ENCODE measurements at regions not wholly inside any gene's neighbourhood (a gene's known extent, or its start where the extent isn't known, plus 50 kb on each side); places are given as distances from the start of the nearest gene placed in this dataset.

DNA sequence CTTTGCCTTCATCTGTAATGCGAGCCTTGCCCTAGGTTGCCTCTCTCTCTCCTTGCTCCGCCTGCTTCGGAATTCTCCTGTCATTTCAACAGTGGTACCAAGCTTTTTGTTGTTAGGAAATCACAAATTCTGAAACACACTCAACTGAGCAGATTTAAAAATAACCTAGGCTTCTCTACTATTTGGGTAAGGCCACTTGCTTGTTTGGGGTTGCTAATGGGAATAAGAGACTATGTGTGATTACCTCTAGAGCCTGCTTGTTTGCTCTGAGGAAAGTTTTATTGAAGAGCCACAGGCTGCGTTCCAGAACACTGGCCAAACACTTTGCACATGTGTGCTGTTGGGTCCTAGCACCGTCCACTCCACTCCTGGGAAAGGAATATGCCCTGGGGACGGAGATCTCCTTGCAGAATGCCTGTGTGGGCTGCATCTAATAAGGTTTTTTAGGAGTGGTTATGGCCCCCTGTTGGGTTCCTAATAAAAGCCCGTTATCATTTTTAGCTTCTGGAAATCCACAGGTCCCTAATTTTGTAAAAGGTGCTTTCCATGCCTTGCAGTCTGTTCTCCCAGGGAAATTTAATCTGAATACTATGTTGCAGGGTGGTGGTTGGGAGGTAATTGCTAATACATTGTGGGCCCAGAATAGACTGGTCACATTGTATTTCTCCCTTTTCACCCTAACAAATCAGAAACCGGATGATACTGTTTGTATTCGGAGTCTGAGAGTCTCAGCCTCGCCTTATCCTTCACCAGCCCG is 68.7 kb upstream of the KLF6 start:
- ATAC-seq (peak; percentile 28 to 55 (median 40)), DNase-seq (peak in 3 of 6 donors; percentile 60 to 67 (median 63)), FAIRE-seq (no peak)
- Histone ChIP-seq H3K27ac (peak overlapping the region; percentile 60 to 96 (median 84)), H3K36me3 (no peaks in the 10 kb centered on the region), H3K9me3 (no peaks in the 10 kb centered on the region), H3K4me3 (no peak overlapping the region), H3K27me3 (no peaks in the 10 kb centered on the region), H3K4me1 (peaks cover 20 to 30% (median 24%) of the 10 kb centered on the region in 3 donors)
- WGBS, 2 donors = 72 to 73% methylated on average over 11 of the region's 11 CpGs
- TF ChIP-seq, protein P1, sequence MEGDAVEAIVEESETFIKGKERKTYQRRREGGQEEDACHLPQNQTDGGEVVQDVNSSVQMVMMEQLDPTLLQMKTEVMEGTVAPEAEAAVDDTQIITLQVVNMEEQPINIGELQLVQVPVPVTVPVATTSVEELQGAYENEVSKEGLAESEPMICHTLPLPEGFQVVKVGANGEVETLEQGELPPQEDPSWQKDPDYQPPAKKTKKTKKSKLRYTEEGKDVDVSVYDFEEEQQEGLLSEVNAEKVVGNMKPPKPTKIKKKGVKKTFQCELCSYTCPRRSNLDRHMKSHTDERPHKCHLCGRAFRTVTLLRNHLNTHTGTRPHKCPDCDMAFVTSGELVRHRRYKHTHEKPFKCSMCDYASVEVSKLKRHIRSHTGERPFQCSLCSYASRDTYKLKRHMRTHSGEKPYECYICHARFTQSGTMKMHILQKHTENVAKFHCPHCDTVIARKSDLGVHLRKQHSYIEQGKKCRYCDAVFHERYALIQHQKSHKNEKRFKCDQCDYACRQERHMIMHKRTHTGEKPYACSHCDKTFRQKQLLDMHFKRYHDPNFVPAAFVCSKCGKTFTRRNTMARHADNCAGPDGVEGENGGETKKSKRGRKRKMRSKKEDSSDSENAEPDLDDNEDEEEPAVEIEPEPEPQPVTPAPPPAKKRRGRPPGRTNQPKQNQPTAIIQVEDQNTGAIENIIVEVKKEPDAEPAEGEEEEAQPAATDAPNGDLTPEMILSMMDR (IDR thresholded peaks at IDR 0.05) = no peak
- intact Hi-C loops (cut with DNase I) = no loop called here

DNA sequence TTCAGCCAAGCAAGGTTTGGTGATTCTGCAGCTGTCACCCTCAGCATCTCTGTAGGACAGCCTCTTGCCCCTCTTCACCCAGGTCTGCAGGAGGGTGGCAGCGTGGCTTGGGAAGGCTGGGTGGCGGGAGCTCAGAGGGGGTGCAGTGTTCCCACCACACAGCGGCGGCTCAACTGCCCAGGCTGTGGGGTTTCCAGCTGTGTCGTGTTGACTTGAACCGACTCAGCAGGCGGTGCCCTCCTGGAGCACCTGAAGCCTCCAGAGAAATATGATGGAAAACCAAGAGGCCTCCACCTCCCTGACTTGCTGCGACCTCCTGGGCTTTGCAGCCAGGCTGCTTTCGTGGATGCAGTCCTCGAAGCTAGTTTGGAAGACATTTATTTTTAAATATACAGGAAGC is 68.0 kb upstream of the KLF6 start:
- peaks cover 20 to 31% (median 28%) of the 10 kb centered on the region in 3 donors for H3K4me1 ChIP-seq
- ATAC-seq (no peak), DNase-seq (peak in 4 of 6 donors; percentile 37 to 77 (median 50)), FAIRE-seq (no peak)
- no peaks in the 10 kb centered on the region for H3K36me3 ChIP-seq
- H3K4me3 ChIP-seq = peak overlapping the region in 1 of 4 donors; percentile 6
- H3K27me3 ChIP-seq = no peaks in the 10 kb centered on the region
- intact Hi-C loops (cut with DNase I) = no loop called here
- peak overlapping the region; percentile 60 to 96 (median 84) for H3K27ac ChIP-seq
- TF ChIP-seq, protein P1 (IDR thresholded peaks at IDR 0.05) = no peak
- 87 to 88% methylated on average over 10 of the region's 10 CpGs for WGBS, 2 donors
- no peaks in the 10 kb centered on the region for H3K9me3 ChIP-seq

- WGBS, 2 donors = 14 to 15% methylated on average over 10 of the region's 10 CpGs
- H3K27me3 ChIP-seq = no peaks in the 10 kb centered on the region
- TF ChIP-seq, protein P1 (IDR thresholded peaks at IDR 0.05) = no peak
- no peaks in the 10 kb centered on the region for H3K36me3 ChIP-seq
- H3K4me3 ChIP-seq = peak overlapping the region in 1 of 4 donors; percentile 6
- no peaks in the 10 kb centered on the region for H3K9me3 ChIP-seq
- ATAC-seq (peak; percentile 86 to 92 (median 90)), DNase-seq (peak; percentile 65 to 93 (median 86)), FAIRE-seq (peak; percentile 98)
- peaks cover 20 to 34% (median 28%) of the 10 kb centered on the region in 3 donors for H3K4me1 ChIP-seq
- intact Hi-C loops (cut with DNase I) = no loop called here
- H3K27ac ChIP-seq = peak overlapping the region; percentile 60 to 96 (median 84)
Measured at GRCh38 chr10:3852147-3852904, 67.3 kb upstream of the KLF6 start.

DNA sequence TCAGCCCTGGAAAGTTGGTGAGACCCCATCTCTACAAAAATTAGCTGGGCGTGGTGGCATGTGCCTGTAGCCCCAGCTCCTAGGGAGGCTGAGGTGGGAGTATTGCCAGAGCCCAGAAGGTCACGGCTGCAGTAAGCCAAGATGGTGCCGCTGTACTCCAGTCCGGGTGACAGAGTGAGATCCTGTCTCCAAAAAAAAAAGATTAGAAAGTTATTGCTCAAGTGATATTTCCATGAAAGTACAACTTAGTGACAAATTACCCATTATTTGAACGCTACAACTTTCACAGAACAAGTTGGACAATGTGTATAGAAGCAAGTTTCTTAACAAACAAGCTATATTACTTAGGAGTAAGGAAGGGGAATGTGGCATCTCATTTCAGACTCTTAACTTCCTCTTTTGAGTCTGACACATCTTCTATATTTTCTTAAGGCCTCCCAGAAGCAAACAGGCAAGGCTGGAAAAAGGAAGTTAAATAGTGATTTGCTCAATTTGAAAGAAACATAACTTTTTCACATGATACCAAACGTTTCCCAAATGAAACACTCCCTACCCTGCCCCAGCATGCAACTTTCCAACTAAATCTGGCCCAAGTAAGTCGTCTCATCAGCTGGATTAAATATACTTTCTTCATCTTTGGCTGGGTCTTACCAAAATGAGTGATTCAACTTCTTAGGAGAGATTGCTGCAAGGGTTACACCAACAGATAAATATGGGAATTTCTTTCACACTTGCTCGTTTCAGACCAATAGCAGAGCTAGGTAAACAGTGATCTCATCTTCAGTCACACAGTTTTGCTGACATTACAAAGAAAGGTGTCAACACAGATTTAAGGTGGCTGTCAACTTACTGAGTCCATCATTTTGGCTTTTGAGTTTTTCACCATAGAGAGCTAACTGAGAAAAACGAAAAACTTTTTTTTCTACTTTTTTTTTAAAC is 66.3 kb upstream of the KLF6 start:
- FAIRE-seq = peak; percentile 45
- peaks cover 20 to 34% (median 28%) of the 10 kb centered on the region in 3 donors for H3K4me1 ChIP-seq

More for the DNA sequence above, 66.3 kb upstream of the KLF6 start:
- Histone ChIP-seq H3K9me3 (no peaks in the 10 kb centered on the region), H3K4me3 (no peak overlapping the region), H3K27me3 (no peaks in the 10 kb centered on the region), H3K36me3 (no peaks in the 10 kb centered on the region), H3K27ac (peak overlapping the region; percentile 60 to 96 (median 84))
- peak; percentile 36 to 68 (median 57) for ATAC-seq
- WGBS, 2 donors = 50 to 55% methylated on average over 9 of the region's 9 CpGs
- no peak for DNase-seq
- TF ChIP-seq, protein P1 (IDR thresholded peaks at IDR 0.05) = no peak
- intact Hi-C loops (cut with DNase I) = no loop called here

Data from pancreas (tissue), 10 donors.